ENCODE measurements at regions not wholly inside any gene's neighbourhood (a gene's known extent, or its start where the extent isn't known, plus 50 kb on each side); places are given as distances from the start of the nearest gene placed in this dataset.
"Not testable (repeated sequence)": the region's sequence is repeated elsewhere in the genome, so short reads cannot be mapped to it uniquely, and the experiment has no call there.

DNA sequence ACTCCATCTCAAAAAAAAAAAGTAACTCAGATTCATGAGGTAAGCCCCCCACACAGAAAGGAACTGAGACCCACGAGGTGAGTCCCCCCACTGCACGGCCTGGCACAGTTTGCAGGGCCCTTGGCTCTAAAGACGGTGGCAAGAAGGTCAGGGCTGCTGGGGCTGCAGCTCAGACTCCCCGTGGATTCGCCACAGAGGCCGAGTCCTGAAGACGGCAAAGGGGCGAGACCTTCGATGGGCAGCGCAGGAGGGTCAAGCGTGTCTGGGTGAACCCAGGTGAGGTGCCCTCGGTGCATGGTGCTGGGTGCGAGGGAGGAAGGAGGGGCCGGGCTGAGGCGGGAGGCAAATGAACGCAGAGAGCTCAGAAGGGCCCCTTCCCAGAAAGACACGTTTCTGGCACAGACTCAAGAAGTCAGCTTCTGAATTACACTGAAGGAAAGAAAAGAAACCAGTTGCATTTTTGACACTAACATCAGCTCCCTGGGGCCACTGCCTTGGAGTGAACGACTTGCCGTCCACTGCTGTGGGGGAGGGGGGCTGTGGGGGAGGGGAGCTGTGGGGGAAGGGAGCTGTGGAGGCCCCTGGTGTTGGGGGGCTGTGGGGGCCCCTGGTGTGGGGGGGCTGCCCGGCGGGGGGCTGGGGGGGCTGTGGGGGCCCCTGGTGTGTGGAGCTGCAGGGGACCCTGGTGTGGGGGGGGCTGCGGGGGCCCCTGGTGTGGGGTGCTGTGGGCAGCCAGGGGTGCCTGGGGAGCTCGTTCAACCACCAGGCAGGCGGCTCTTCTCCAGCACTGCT, 69.8 kb upstream of the METRNL start:
- no peak overlapping the region for H3K27ac ChIP-seq
- no peaks in the 10 kb centered on the region for H3K36me3 ChIP-seq (ENCODE audit: low read depth)
- no peaks in the 10 kb centered on the region for H3K9me3 ChIP-seq (ENCODE audit: insufficient read depth, low read depth)
- no peak overlapping the region for H3K4me2 ChIP-seq
- intact Hi-C loops (cut with micrococcal nuclease; ENCODE audit: unreplicated experiment), result no loop called here
- no peaks in the 10 kb centered on the region for H3K4me1 ChIP-seq (replicated peaks; ENCODE audit: insufficient read depth)
- CTCF ChIA-PET, result no interaction called here
- H3F3A ChIP-seq (ENCODE audit: insufficient read depth, low read depth), result no peaks in the 10 kb centered on the region
- H4K20me1 ChIP-seq (ENCODE audit: insufficient read depth), result no peaks in the 10 kb centered on the region
- POLR2A ChIA-PET (ENCODE audit: unreplicated experiment), result no interaction called here
- TF ChIP-seq EZH2 (IDR thresholded peaks at IDR 0.05; ENCODE audit: low read depth), result no peak
- TF ChIP-seq, protein P1, sequence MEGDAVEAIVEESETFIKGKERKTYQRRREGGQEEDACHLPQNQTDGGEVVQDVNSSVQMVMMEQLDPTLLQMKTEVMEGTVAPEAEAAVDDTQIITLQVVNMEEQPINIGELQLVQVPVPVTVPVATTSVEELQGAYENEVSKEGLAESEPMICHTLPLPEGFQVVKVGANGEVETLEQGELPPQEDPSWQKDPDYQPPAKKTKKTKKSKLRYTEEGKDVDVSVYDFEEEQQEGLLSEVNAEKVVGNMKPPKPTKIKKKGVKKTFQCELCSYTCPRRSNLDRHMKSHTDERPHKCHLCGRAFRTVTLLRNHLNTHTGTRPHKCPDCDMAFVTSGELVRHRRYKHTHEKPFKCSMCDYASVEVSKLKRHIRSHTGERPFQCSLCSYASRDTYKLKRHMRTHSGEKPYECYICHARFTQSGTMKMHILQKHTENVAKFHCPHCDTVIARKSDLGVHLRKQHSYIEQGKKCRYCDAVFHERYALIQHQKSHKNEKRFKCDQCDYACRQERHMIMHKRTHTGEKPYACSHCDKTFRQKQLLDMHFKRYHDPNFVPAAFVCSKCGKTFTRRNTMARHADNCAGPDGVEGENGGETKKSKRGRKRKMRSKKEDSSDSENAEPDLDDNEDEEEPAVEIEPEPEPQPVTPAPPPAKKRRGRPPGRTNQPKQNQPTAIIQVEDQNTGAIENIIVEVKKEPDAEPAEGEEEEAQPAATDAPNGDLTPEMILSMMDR (conservative IDR thresholded peaks at IDR 0.05), result no peak
- H3K27me3 ChIP-seq (ENCODE audit: insufficient read depth, low read depth), result no peaks in the 10 kb centered on the region
- no TSS peak for BruUV-seq (replicated peaks)
- H3K9me2 ChIP-seq (ENCODE audit: insufficient read depth), result no peaks in the 10 kb centered on the region
- no peak overlapping the region for H2AFZ ChIP-seq
- H3K79me2 ChIP-seq (ENCODE audit: low read depth), result no peaks in the 10 kb centered on the region
- no peak for DNase-seq
- no peak overlapping the region for H3K4me3 ChIP-seq

DNA sequence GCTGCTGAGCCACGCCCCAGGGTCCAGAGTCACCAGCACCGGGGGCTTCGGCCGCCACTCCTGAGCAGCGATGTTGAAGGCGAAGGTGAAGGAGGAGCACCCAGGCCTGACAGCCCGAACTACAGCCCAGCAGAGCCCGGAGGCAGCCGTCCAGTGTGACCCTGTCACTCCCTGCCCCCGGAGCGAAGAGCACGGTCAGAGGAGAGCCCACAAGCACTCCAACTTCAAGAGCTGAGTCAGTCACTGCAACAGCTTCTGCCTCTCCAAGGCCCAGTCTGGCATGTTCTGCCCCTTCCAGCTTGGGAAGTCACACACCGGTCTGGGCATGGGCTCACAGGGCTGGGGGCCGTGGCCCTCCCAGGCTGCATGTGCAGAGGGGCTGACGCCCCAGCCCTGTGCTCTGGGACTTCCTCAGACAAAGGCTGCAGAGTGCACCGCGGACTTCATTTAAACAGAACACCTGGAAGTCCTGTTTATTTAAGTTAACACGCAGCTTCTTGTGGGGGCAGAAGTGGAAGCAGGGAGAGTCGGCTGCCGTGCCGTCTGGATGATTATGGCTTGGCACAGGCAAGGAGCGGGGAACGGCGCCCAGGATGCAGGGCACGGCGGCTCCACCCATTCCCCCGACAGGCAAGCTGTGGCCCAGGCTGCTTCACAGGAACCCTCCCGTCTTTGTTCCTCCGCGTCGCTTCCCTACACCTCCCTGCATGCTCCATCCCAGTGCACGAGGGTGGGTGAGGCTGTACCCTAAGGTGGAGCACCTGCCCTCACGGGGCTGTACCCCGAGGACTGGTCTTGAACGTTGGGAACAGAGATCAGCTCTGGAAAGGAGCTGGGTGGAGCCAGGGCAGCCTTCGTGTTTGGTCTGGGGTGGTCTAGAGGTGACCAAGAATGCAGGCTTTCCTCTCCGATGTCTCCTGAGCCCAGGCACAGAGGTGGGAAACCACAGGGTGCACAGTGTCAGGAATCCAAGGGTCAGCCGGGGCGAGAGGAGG, 68.9 kb upstream of the METRNL start:
- TF ChIP-seq EZH2 (IDR thresholded peaks at IDR 0.05; ENCODE audit: low read depth), result no peak
- Histone ChIP-seq H3K4me2 (no peak overlapping the region), H3K36me3 (ENCODE audit: low read depth) (no peaks in the 10 kb centered on the region), H2AFZ (no peak overlapping the region), H3K79me2 (ENCODE audit: low read depth) (no peaks in the 10 kb centered on the region), H3K9me3 (ENCODE audit: insufficient read depth, low read depth) (no peaks in the 10 kb centered on the region), H3F3A (ENCODE audit: insufficient read depth, low read depth) (no peaks in the 10 kb centered on the region), H4K20me1 (ENCODE audit: insufficient read depth) (no peaks in the 10 kb centered on the region), H3K27me3 (ENCODE audit: insufficient read depth, low read depth) (no peaks in the 10 kb centered on the region), H3K9me2 (ENCODE audit: insufficient read depth) (no peaks in the 10 kb centered on the region), H3K4me3 (no peak overlapping the region), H3K4me1 (replicated peaks; ENCODE audit: insufficient read depth) (no peaks in the 10 kb centered on the region), H3K27ac (no peak overlapping the region)
- no peak for DNase-seq
- ChIA-PET CTCF (no interaction called here), POLR2A (ENCODE audit: unreplicated experiment) (no interaction called here)
- intact Hi-C loops (cut with micrococcal nuclease; ENCODE audit: unreplicated experiment), result no loop called here
- no TSS peak for BruUV-seq (replicated peaks)

DNA sequence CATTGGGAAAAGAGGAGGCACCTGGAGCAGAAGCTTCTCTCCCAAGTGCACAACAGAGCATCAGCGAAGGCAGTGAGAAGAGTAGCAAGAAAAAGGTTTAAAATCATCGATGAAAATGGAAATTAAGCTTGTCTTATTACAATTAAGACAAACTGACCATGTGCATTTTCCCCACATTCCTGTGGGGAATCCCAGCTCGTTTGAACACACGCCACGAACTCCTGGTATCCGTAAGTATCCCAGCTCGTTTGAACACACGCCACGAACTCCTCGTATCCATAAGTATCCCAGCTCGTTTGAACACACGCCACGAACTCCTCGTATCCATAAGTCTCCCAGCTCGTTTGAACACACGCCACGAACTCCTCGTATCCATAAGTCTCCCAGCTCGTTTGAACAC, 67.7 kb upstream of the METRNL start:
- CTCF ChIA-PET; BruUV-seq (replicated peaks); POLR2A ChIA-PET (ENCODE audit: unreplicated experiment): not testable (repeated sequence)

DNA sequence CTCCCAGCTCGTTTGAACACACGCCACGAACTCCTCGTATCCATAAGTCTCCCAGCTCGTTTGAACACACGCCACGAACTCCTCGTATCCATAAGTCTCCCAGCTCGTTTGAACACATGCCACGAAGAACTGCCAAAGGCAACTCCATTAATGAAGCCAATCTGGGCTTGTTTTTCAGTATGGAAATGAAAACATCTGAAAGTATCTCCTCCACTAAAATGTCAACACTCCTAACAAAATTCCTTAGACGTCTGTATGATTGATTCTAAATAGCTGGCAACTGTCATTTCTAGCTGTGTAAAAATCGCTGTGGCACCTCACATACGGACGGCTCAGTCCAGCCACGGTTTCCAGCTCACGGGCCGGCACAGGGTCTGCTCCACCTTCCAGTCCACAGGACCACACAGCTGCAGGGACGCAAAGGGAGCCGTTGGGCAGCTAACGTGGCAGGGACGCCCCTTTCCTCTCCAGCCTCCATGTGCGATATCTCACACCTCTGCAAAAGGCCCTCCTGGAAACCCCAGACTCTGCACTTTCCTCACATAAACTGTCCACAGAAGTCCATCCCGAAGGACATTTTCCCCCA, 67.1 kb upstream of the METRNL start:
- CTCF ChIA-PET, result interaction anchor here (0.7 kb wide), 1 partner anchor 207 kb away, joined by 18 read pairs; no protein-coding TSS in a partner anchor
- H2AFZ ChIP-seq, result no peak overlapping the region

More for the DNA sequence above, 67.7 kb upstream of the METRNL start:
- H3K79me2 ChIP-seq (ENCODE audit: low read depth); intact Hi-C loops (cut with micrococcal nuclease; ENCODE audit: unreplicated experiment); H3K27me3 ChIP-seq (ENCODE audit: insufficient read depth, low read depth); H3K27ac ChIP-seq; DNase-seq; H3K36me3 ChIP-seq (ENCODE audit: low read depth); H3K4me2 ChIP-seq; H3K9me2 ChIP-seq (ENCODE audit: insufficient read depth); H2AFZ ChIP-seq; H3K4me3 ChIP-seq; H3K4me1 ChIP-seq (replicated peaks; ENCODE audit: insufficient read depth); H4K20me1 ChIP-seq (ENCODE audit: insufficient read depth); H3K9me3 ChIP-seq (ENCODE audit: insufficient read depth, low read depth); H3F3A ChIP-seq (ENCODE audit: insufficient read depth, low read depth): not testable (repeated sequence)

More for the DNA sequence above, 67.1 kb upstream of the METRNL start:
- intact Hi-C loops (cut with micrococcal nuclease; ENCODE audit: unreplicated experiment), result no loop called here
- TF ChIP-seq, protein P1 (conservative IDR thresholded peaks at IDR 0.05), result no peak
- TF ChIP-seq EZH2 (IDR thresholded peaks at IDR 0.05; ENCODE audit: low read depth), result no peak
- Histone ChIP-seq H3K36me3 (ENCODE audit: low read depth) (no peaks in the 10 kb centered on the region), H3K4me3 (no peak overlapping the region), H3F3A (ENCODE audit: insufficient read depth, low read depth) (no peaks in the 10 kb centered on the region), H3K79me2 (ENCODE audit: low read depth) (no peaks in the 10 kb centered on the region), H4K20me1 (ENCODE audit: insufficient read depth) (no peaks in the 10 kb centered on the region; the same call in 1 of the 2 replicates), H3K27ac (no peak overlapping the region), H3K9me3 (ENCODE audit: insufficient read depth, low read depth) (no peaks in the 10 kb centered on the region), H3K9me2 (ENCODE audit: insufficient read depth) (no peaks in the 10 kb centered on the region), H3K27me3 (ENCODE audit: insufficient read depth, low read depth) (no peaks in the 10 kb centered on the region), H3K4me1 (replicated peaks; ENCODE audit: insufficient read depth) (no peaks in the 10 kb centered on the region), H3K4me2 (no peak overlapping the region)
- POLR2A ChIA-PET (ENCODE audit: unreplicated experiment), result no interaction called here
- no TSS peak for BruUV-seq (replicated peaks)
- no peak for DNase-seq

Measured in PC-9 (cell line).